Lower leg skin (tissue), 3 donors: ENCODE measurements at regions not wholly inside any gene's neighbourhood (a gene's known extent, or its start where the extent isn't known, plus 50 kb on each side); places are given as distances from the start of the nearest gene placed in this dataset.

ENCODE experiments used
- CTCF ChIP-seq, 3 donors: fragments of 450-650 bp; IDR thresholded peaks; one replicate each; pipeline ENCODE4 v1.5.1; 2016; ENCODE audit warnings: antibody characterized with exemption in 3 of 3, mild to moderate bottlenecking in 3 of 3, moderate library complexity in 2 of 3
- POLR2A ChIP-seq, 2 donors: fragments of 450-650 bp; IDR thresholded peaks; one replicate each; pipeline ENCODE4 v1.6.1; 2016 to 2017; ENCODE audit warnings: antibody characterized with exemption in 2 of 2, mild to moderate bottlenecking in 1 of 2, moderate library complexity in 1 of 2

- TF ChIP-seq POLR2A (IDR thresholded peaks at IDR 0.05) (no peak), CTCF (IDR thresholded peaks at IDR 0.05) (no peak)
Observed at GRCh38 chr3:18951333-18951732, 197.0 kb upstream of the KCNH8 start.
